ENCODE measurements at regions not wholly inside any gene's neighbourhood (a gene's known extent, or its start where the extent isn't known, plus 50 kb on each side); places are given as distances from the start of the nearest gene placed in this dataset.
"Not testable (repeated sequence)": the region's sequence is repeated elsewhere in the genome, so short reads cannot be mapped to it uniquely, and the experiment has no call there.

DNA sequence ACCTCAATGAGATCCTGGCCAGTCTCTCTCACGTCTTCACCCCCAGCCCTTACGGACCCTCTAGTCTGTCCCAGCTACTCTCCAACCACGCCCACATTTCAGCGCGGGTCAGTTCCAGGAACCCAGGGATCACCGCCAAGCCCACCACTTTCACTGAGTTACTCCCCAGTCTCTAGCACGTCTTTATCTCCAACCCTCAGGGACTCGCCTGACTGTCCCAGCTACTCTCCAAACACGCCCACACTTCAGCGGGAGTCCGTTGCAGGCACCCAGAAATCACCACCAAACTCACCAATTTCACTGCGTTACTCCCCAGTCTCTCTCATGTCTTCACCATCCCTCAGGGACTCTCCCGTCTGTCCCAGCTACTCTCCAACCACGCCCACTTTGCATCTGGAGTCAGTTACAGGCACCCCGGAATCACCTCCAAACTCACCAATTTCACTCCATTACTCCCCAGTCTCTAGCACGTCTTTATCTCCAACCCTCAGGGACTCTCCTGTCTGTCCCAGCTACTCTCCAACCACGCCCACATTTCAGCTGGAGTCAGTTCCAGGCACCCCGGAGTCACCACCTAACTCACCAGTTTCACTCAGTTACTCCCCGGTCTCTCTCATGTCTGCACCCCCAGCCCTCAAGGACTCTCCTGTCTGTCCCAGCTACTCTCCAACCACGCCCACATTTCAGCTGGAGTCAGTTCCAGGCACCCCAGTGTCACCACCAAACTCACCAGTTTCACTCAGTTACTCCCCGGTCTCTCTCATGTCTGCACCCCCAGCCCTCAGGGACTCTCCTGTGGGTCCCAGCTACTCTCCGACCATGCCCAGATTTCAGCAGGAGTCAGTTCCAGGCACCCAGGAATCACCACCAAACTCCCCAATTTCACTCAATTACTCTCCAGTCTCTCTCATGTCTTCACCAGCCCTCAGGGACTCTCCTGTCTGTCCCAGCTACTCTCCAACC lies 336.8 kb downstream of the CWH43 start:
- TF ChIP-seq, protein P1, sequence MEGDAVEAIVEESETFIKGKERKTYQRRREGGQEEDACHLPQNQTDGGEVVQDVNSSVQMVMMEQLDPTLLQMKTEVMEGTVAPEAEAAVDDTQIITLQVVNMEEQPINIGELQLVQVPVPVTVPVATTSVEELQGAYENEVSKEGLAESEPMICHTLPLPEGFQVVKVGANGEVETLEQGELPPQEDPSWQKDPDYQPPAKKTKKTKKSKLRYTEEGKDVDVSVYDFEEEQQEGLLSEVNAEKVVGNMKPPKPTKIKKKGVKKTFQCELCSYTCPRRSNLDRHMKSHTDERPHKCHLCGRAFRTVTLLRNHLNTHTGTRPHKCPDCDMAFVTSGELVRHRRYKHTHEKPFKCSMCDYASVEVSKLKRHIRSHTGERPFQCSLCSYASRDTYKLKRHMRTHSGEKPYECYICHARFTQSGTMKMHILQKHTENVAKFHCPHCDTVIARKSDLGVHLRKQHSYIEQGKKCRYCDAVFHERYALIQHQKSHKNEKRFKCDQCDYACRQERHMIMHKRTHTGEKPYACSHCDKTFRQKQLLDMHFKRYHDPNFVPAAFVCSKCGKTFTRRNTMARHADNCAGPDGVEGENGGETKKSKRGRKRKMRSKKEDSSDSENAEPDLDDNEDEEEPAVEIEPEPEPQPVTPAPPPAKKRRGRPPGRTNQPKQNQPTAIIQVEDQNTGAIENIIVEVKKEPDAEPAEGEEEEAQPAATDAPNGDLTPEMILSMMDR (conservative IDR thresholded peaks at IDR 0.05), result not testable (repeated sequence)
- TF ChIP-seq EZH2 (IDR thresholded peaks at IDR 0.05; ENCODE audit: low read depth), result not testable (repeated sequence)

Measured in PC-9 (cell line).